ENCODE measurements at regions not wholly inside any gene's neighbourhood (a gene's known extent, or its start where the extent isn't known, plus 50 kb on each side); places are given as distances from the start of the nearest gene placed in this dataset.
A peak's percentile ranks its signal among the peaks of the same experiment; 100 is the strongest.

DNA sequence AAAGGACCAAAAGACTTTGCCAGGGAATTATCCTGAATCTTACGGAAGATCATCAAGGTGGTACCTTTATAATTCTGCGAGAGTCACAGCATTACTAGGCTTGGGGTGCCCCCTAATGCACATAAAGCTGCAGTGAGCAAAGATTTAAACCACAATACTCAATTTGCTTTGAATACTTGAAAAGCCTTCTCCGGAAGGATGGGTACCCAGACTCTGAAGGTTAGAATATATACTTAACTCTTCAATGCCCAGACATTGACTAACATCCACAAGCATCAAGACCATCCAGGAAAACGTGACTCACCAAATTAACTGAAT, 117.8 kb upstream of the KCNH8 start:
- Histone ChIP-seq H3K4me1 (no peaks in the 10 kb centered on the region), H3K9me3 (no peaks in the 10 kb centered on the region), H3K36me3 (no peaks in the 10 kb centered on the region), H3K27ac (no peak overlapping the region), H3K4me3 (no peak overlapping the region), H3K27me3 (no peaks in the 10 kb centered on the region)
- TF ChIP-seq, protein P1, sequence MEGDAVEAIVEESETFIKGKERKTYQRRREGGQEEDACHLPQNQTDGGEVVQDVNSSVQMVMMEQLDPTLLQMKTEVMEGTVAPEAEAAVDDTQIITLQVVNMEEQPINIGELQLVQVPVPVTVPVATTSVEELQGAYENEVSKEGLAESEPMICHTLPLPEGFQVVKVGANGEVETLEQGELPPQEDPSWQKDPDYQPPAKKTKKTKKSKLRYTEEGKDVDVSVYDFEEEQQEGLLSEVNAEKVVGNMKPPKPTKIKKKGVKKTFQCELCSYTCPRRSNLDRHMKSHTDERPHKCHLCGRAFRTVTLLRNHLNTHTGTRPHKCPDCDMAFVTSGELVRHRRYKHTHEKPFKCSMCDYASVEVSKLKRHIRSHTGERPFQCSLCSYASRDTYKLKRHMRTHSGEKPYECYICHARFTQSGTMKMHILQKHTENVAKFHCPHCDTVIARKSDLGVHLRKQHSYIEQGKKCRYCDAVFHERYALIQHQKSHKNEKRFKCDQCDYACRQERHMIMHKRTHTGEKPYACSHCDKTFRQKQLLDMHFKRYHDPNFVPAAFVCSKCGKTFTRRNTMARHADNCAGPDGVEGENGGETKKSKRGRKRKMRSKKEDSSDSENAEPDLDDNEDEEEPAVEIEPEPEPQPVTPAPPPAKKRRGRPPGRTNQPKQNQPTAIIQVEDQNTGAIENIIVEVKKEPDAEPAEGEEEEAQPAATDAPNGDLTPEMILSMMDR (IDR thresholded peaks at IDR 0.05), result peak in 2 of 6 experiments; percentile 5 to 27
- TF ChIP-seq POLR2A (IDR thresholded peaks at IDR 0.05), result no peak
- DNase-seq, result no peak

DNA sequence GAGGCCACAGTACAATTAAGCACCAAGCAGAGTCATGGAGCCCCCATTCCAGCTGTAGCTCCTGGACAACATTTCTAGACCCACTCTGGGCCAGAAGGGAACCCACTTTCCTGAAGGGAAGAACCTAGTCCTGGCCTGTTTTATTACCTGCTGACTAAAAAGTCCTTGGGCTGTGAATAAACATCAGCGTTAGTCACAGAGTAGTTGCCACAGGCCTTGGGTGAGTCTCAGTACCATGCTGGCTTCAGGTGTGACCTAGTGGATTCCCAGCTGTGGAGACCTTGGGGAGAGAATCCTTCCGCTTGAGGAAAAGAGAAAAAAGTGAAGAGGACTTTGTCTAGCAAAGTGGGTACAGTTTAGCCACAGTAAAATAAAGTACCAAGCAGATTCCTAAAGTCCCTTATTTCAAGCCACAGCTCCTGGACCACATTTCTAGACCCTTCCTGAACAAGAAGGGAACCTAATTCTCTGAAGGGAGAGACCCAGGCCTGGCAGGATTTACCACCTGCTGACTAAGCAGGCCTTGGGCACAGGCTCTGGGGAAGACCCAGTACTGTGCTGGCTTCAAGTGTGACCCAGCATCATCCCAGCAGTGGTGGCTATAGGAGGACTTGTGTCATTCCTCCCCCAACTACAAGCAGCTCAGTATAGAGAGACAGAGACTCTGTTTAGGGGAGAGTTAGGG, 118.3 kb upstream of the KCNH8 start:
- no peak for TF ChIP-seq POLR2A (IDR thresholded peaks at IDR 0.05)
- TF ChIP-seq, protein P1 (IDR thresholded peaks at IDR 0.05), result no peak
- Histone ChIP-seq H3K27me3 (no peaks in the 10 kb centered on the region), H3K9me3 (no peaks in the 10 kb centered on the region), H3K36me3 (no peaks in the 10 kb centered on the region), H3K4me3 (no peak overlapping the region), H3K4me1 (no peaks in the 10 kb centered on the region), H3K27ac (no peak overlapping the region)
- DNase-seq, result no peak

DNA sequence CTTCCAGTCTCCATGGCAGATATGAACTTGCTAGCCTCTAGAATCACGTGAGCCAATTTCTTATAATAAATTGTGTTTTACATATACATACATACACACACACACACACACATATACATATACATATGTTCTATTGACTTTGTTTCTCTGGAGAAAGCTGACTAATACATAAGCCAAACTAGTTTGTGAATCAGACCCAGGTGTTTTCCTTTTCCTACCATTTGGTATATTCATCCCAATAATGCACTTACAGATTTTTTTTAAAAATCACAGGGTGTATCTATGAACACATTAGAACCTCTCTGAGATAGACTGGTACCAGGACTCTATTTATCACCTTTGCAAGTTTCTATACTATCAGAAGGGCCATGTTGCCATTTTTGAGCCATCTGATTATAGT, 122.9 kb upstream of the KCNH8 start:
- Histone ChIP-seq H3K4me1 (no peaks in the 10 kb centered on the region), H3K27ac (no peak overlapping the region), H3K27me3 (no peaks in the 10 kb centered on the region), H3K9me3 (no peaks in the 10 kb centered on the region), H3K4me3 (no peak overlapping the region), H3K36me3 (no peaks in the 10 kb centered on the region)
- no peak for DNase-seq
- TF ChIP-seq, protein P1 (IDR thresholded peaks at IDR 0.05), result no peak
- no peak for TF ChIP-seq POLR2A (IDR thresholded peaks at IDR 0.05)

DNA sequence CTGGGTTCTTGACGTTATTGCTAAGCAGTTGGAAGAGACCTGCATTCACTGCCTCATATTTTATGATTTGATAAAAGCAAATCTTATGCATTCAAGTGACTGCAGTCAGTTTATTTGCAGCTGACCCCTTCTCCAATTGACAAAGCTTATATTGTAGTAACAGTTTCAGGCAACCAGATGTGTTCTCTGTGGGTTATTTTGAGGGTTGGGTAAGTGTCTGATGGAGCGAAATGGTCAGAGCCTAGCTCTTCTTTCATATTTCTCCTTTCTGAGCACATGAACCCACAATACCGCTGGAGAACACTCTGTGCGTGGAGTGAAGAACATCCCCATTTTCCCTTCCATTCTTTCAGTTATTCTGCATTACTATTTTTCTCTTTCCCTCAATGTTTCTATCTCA, 125.8 kb upstream of the KCNH8 start:
- no peak overlapping the region for H3K27ac ChIP-seq
- no peak for TF ChIP-seq POLR2A (IDR thresholded peaks at IDR 0.05)
- TF ChIP-seq, protein P1 (IDR thresholded peaks at IDR 0.05), result no peak
- H3K4me1 ChIP-seq, result no peaks in the 10 kb centered on the region
- no peaks in the 10 kb centered on the region for H3K9me3 ChIP-seq
- DNase-seq, result no peak
- H3K4me3 ChIP-seq, result no peak overlapping the region
- H3K36me3 ChIP-seq, result no peaks in the 10 kb centered on the region
- no peaks in the 10 kb centered on the region for H3K27me3 ChIP-seq

DNA sequence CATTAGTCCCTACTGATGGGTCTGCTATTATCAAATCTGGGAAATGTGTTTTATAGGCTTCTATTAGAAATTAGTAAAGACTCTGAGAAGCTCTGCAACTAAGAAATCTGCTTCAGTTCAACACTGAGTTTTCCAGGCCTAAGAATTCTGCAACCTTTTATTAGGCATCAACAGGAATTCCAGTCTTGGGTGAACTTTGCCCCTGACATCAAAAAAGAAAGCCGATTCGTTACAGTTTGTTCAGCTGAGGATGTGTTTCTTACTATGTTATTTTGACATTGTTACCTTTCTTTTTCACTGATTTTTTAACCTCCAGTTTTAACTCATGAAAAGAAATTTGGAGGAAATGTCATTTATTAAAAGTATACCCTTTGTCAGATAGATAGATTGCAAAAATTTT, 131.5 kb upstream of the KCNH8 start:
- no peak overlapping the region for H3K4me3 ChIP-seq
- H3K9me3 ChIP-seq, result no peaks in the 10 kb centered on the region
- DNase-seq, result no peak
- no peak overlapping the region for H3K27ac ChIP-seq
- no peaks in the 10 kb centered on the region for H3K36me3 ChIP-seq
- H3K27me3 ChIP-seq, result no peaks in the 10 kb centered on the region
- H3K4me1 ChIP-seq, result no peaks in the 10 kb centered on the region
- TF ChIP-seq POLR2A (IDR thresholded peaks at IDR 0.05), result no peak
- TF ChIP-seq, protein P1 (IDR thresholded peaks at IDR 0.05), result no peak

DNA sequence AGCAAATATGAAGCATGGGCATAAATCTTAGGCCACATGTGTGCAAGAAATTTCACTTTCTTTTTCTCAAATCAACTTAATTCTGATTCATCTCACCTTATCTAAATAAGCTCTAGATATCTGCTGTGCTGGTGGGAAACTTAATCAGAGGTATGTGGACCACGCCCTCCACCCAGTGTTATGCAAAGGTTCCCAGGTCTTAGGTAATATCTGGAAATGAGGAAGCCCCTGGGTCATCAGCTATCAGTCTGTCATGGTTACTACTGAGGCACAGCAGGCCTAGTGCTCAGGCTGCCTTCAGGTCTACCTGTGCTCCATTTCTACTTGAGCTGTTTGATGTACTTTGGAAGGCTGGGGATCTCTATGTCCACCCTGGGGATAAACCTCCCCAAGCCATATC, 134.4 kb upstream of the KCNH8 start:
- Histone ChIP-seq H3K4me1 (no peaks in the 10 kb centered on the region), H3K27ac (no peak overlapping the region), H3K9me3 (no peaks in the 10 kb centered on the region), H3K27me3 (no peaks in the 10 kb centered on the region), H3K4me3 (no peak overlapping the region), H3K36me3 (no peaks in the 10 kb centered on the region)
- TF ChIP-seq, protein P1 (IDR thresholded peaks at IDR 0.05), result no peak
- no peak for TF ChIP-seq POLR2A (IDR thresholded peaks at IDR 0.05)
- DNase-seq, result no peak

All from Peyer's patch (tissue), 4 donors.